ENCODE measurements at regions not wholly inside any gene's neighbourhood (a gene's known extent, or its start where the extent isn't known, plus 50 kb on each side); places are given as distances from the start of the nearest gene placed in this dataset.

DNA sequence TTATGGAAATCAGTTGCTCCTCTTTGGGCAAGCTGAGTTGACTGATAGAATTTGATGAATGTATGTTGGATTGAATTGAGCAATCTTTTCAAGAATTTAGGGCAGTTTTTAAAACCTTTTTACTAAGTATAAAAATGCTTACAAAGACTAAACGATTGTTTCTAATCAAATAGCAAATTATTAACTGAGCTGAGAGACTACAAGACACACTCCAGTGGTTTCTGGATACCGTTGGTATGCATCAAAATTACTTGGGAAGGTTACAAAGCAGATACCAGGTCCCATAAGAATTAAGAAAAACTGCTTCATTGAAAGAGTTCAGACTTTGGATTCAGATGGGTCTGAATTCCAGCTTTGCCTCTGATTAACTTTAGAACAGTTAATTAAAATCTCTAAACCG, 721.4 kb downstream of the FAM181B start:
- no peaks in the 10 kb centered on the region for H4K20me1 ChIP-seq (ENCODE audit: control insufficient read depth, insufficient read depth)
- TF ChIP-seq MEF2B (IDR thresholded peaks at IDR 0.05; ENCODE audit: partially characterized antibody, poor library complexity, severe bottlenecking) = no peak
- TF ChIP-seq, protein P1, sequence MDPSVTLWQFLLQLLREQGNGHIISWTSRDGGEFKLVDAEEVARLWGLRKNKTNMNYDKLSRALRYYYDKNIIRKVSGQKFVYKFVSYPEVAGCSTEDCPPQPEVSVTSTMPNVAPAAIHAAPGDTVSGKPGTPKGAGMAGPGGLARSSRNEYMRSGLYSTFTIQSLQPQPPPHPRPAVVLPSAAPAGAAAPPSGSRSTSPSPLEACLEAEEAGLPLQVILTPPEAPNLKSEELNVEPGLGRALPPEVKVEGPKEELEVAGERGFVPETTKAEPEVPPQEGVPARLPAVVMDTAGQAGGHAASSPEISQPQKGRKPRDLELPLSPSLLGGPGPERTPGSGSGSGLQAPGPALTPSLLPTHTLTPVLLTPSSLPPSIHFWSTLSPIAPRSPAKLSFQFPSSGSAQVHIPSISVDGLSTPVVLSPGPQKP (IDR thresholded peaks at IDR 0.05; ENCODE audit: low read depth, low read length) = no peak
- no peak for TF ChIP-seq MTA3 (IDR thresholded peaks at IDR 0.05; ENCODE audit: borderline replicate concordance, low read length)
- TF ChIP-seq NFYB (IDR thresholded peaks at IDR 0.05; ENCODE audit: insufficient read depth, low read depth, low read length) = no peak
- no peak for TF ChIP-seq JUND (IDR thresholded peaks at IDR 0.05; ENCODE audit: low read depth, low read length)
- TF ChIP-seq ESRRA (IDR thresholded peaks at IDR 0.05; ENCODE audit: low read length) = no peak
- TF ChIP-seq, protein P2, sequence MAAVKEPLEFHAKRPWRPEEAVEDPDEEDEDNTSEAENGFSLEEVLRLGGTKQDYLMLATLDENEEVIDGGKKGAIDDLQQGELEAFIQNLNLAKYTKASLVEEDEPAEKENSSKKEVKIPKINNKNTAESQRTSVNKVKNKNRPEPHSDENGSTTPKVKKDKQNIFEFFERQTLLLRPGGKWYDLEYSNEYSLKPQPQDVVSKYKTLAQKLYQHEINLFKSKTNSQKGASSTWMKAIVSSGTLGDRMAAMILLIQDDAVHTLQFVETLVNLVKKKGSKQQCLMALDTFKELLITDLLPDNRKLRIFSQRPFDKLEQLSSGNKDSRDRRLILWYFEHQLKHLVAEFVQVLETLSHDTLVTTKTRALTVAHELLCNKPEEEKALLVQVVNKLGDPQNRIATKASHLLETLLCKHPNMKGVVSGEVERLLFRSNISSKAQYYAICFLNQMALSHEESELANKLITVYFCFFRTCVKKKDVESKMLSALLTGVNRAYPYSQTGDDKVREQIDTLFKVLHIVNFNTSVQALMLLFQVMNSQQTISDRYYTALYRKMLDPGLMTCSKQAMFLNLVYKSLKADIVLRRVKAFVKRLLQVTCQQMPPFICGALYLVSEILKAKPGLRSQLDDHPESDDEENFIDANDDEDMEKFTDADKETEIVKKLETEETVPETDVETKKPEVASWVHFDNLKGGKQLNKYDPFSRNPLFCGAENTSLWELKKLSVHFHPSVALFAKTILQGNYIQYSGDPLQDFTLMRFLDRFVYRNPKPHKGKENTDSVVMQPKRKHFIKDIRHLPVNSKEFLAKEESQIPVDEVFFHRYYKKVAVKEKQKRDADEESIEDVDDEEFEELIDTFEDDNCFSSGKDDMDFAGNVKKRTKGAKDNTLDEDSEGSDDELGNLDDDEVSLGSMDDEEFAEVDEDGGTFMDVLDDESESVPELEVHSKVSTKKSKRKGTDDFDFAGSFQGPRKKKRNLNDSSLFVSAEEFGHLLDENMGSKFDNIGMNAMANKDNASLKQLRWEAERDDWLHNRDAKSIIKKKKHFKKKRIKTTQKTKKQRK (IDR thresholded peaks at IDR 0.05; ENCODE audit: low read depth, low read length) = no peak
- TF ChIP-seq, protein P3, sequence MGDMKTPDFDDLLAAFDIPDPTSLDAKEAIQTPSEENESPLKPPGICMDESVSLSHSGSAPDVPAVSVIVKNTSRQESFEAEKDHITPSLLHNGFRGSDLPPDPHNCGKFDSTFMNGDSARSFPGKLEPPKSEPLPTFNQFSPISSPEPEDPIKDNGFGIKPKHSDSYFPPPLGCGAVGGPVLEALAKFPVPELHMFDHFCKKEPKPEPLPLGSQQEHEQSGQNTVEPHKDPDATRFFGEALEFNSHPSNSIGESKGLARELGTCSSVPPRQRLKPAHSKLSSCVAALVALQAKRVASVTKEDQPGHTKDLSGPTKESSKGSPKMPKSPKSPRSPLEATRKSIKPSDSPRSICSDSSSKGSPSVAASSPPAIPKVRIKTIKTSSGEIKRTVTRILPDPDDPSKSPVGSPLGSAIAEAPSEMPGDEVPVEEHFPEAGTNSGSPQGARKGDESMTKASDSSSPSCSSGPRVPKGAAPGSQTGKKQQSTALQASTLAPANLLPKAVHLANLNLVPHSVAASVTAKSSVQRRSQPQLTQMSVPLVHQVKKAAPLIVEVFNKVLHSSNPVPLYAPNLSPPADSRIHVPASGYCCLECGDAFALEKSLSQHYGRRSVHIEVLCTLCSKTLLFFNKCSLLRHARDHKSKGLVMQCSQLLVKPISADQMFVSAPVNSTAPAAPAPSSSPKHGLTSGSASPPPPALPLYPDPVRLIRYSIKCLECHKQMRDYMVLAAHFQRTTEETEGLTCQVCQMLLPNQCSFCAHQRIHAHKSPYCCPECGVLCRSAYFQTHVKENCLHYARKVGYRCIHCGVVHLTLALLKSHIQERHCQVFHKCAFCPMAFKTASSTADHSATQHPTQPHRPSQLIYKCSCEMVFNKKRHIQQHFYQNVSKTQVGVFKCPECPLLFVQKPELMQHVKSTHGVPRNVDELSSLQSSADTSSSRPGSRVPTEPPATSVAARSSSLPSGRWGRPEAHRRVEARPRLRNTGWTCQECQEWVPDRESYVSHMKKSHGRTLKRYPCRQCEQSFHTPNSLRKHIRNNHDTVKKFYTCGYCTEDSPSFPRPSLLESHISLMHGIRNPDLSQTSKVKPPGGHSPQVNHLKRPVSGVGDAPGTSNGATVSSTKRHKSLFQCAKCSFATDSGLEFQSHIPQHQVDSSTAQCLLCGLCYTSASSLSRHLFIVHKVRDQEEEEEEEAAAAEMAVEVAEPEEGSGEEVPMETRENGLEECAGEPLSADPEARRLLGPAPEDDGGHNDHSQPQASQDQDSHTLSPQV (IDR thresholded peaks at IDR 0.05) = no peak
- TF ChIP-seq CREB1 (IDR thresholded peaks at IDR 0.05; ENCODE audit: low read depth) = no peak
- TF ChIP-seq NBN (IDR thresholded peaks at IDR 0.05) = no peak
- TF ChIP-seq TAF1 (IDR thresholded peaks at IDR 0.05; ENCODE audit: borderline replicate concordance, low read depth, low read length) = no peak
- no peak for TF ChIP-seq IKZF1 (conservative IDR thresholded peaks at IDR 0.05)
- 2% methylated on average over 3 of the region's 3 CpGs for WGBS (ENCODE audit: insufficient coverage, insufficient replicate concordance, low lambda C conversion rate, missing lambda C conversion rate)
- H3K9me3 ChIP-seq (replicated peaks; ENCODE audit: control insufficient read depth, insufficient read depth, low read length) = no peaks in the 10 kb centered on the region
- ChIA-PET SMC1A (ENCODE audit: uncharacterized antibody, unreplicated experiment) (no interaction called here), POLR2A (no interaction called here), CTCF (interaction anchor here (1.5 kb wide), 1 partner anchor 49 kb away, joined by 3 read pairs; no protein-coding TSS in a partner anchor), RAD21 (ENCODE audit: unreplicated experiment) (no interaction called here)
- FAIRE-seq (no peak), ATAC-seq (no peak), DNase-seq (ENCODE audit: low read depth, low spot score) (no peak)
- no peak overlapping the region for H3K9ac ChIP-seq (ENCODE audit: control insufficient read depth, insufficient read depth, low read length)
- no peaks in the 10 kb centered on the region for H3K79me2 ChIP-seq (ENCODE audit: control insufficient read depth, insufficient read depth, low read length)
- no peaks in the 10 kb centered on the region for H3K36me3 ChIP-seq (ENCODE audit: control insufficient read depth in 2 of 2, insufficient read depth in 2 of 2, low read length in 1 of 2)
- in situ Hi-C loops (cut with MboI) (no loop called here), intact Hi-C loops (cut with micrococcal nuclease; ENCODE audit: unreplicated experiment) (no loop called here)
- no peak overlapping the region for H3K4me3 ChIP-seq
- no peak overlapping the region for H3K4me2 ChIP-seq (ENCODE audit: control insufficient read depth, insufficient read depth)
- H3K27me3 ChIP-seq (replicated peaks in 1 of 2; ENCODE audit: control insufficient read depth in 2 of 2, insufficient read depth in 2 of 2, low read length in 1 of 2) = no peaks in the 10 kb centered on the region
- BruUV-seq (replicated peaks) = no TSS peak
- no peaks in the 10 kb centered on the region for H3K4me1 ChIP-seq (ENCODE audit: control insufficient read depth, insufficient read depth, low read length)
- H3K27ac ChIP-seq (ENCODE audit: control insufficient read depth, insufficient read depth) = no peak overlapping the region
- H2AFZ ChIP-seq (ENCODE audit: control insufficient read depth, low read depth, low read length) = no peak overlapping the region
